ENCODE measurements at regions not wholly inside any gene's neighbourhood (a gene's known extent, or its start where the extent isn't known, plus 50 kb on each side); places are given as distances from the start of the nearest gene placed in this dataset.

DNA sequence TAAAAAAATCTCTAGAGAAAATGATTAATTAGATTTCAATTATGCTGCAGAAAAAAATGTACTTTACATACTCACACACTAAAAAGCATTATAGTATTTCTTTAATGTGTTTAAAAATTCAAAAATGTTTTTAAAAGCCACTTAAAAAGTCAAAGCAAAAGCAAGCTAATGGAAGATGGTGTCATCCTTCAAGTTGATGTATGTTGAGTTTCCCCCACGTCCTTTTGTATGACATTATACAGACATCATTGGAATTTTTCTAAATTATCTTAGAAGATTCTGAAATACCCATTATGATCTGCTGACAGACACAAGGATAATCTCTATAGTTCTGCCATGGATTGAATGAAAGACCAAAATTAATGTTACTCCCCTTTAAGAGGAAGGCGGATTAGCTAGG, 393.7 kb upstream of the TENM3 start:
- TF ChIP-seq, protein P1, sequence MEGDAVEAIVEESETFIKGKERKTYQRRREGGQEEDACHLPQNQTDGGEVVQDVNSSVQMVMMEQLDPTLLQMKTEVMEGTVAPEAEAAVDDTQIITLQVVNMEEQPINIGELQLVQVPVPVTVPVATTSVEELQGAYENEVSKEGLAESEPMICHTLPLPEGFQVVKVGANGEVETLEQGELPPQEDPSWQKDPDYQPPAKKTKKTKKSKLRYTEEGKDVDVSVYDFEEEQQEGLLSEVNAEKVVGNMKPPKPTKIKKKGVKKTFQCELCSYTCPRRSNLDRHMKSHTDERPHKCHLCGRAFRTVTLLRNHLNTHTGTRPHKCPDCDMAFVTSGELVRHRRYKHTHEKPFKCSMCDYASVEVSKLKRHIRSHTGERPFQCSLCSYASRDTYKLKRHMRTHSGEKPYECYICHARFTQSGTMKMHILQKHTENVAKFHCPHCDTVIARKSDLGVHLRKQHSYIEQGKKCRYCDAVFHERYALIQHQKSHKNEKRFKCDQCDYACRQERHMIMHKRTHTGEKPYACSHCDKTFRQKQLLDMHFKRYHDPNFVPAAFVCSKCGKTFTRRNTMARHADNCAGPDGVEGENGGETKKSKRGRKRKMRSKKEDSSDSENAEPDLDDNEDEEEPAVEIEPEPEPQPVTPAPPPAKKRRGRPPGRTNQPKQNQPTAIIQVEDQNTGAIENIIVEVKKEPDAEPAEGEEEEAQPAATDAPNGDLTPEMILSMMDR (IDR thresholded peaks at IDR 0.05), result no peak
- no peak for TF ChIP-seq POLR2A (IDR thresholded peaks at IDR 0.05)
